CD8-positive, alpha-beta memory T cell (primary cell): ENCODE measurements at regions not wholly inside any gene's neighbourhood (a gene's known extent, or its start where the extent isn't known, plus 50 kb on each side); places are given as distances from the start of the nearest gene placed in this dataset.

ENCODE experiments used
- CTCF ChIA-PET: fragments of 350-600 bp; sonication (Branson Sonifier 250); formaldehyde crosslinking; loops from one replicate; lab custom pipeline; 2021; ENCODE audit warnings: antibody characterized with exemption; lab: Charles Lee
- POLR2A ChIA-PET: fragments of 350-600 bp; sonication (Branson Sonifier 250); formaldehyde crosslinking; loops from one replicate; lab custom pipeline; 2021; ENCODE audit warnings: antibody characterized with exemption; lab: Charles Lee
- DNase-seq, 5 donors: peaks; one replicate each; pipeline versions ENCODE4 v3.0.0 to v3.0.0-alpha.2; 2020 to 2022; ENCODE audit warnings: mixed read lengths in 1 of 5
- H3K27ac ChIP-seq: one replicate; pipeline ENCODE4 v1.7.0; 2013; ENCODE audit warnings: low read depth, mild to moderate bottlenecking, low read length, moderate library complexity
- H3K27me3 ChIP-seq: 2 replicates; pipeline ENCODE4 v1.7.0; 2013; ENCODE audit warnings: low read length, mild to moderate bottlenecking; ENCODE audit not compliant: insufficient read depth, poor library complexity, severe bottlenecking
- H3K36me3 ChIP-seq: 2 replicates; pipeline ENCODE4 v1.7.0; 2013; ENCODE audit warnings: mild to moderate bottlenecking, low read length, moderate library complexity; ENCODE audit not compliant: insufficient read depth
- H3K4me1 ChIP-seq: 2 replicates; pipeline ENCODE4 v1.7.0; 2013; ENCODE audit warnings: mild to moderate bottlenecking, low read length, moderate library complexity; ENCODE audit not compliant: insufficient read depth
- H3K4me3 ChIP-seq: 2 replicates; pipeline ENCODE4 v1.7.0; 2013; ENCODE audit warnings: mild to moderate bottlenecking, low read length
- H3K9me3 ChIP-seq: 2 replicates; pipeline ENCODE4 v1.7.0; 2013; ENCODE audit warnings: mild to moderate bottlenecking, low read length
- H3K27ac Mint-ChIP-seq, 8 donors: one replicate each; pipeline ENCODE4 v1.8.0; 2020 to 2021; ENCODE audit warnings: mixed read lengths in 8 of 8, mild to moderate bottlenecking in 6 of 8, inconsistent platforms in 3 of 8, moderate library complexity in 3 of 8
- H3K27me3 Mint-ChIP-seq, 2 donors: one replicate each; pipeline ENCODE4 v1.8.0; 2020 to 2021; ENCODE audit warnings: mixed read lengths in 2 of 2, mild to moderate bottlenecking in 1 of 2, moderate library complexity in 1 of 2
- H3K36me3 Mint-ChIP-seq, 3 donors: one replicate each; pipeline ENCODE4 v1.8.0; 2020 to 2021; ENCODE audit warnings: mixed read lengths in 3 of 3, inconsistent platforms in 1 of 3, mild to moderate bottlenecking in 1 of 3
- H3K4me1 Mint-ChIP-seq, 3 donors: one replicate each; pipeline ENCODE4 v1.8.0; 2020 to 2021; ENCODE audit warnings: mixed read lengths in 3 of 3, inconsistent platforms in 1 of 3, mild to moderate bottlenecking in 1 of 3
- H3K4me3 Mint-ChIP-seq, 7 donors: one replicate each; pipeline ENCODE4 v1.8.0; 2020 to 2021; ENCODE audit warnings: mixed read lengths in 7 of 7, mild to moderate bottlenecking in 6 of 7, moderate library complexity in 4 of 7, inconsistent platforms in 2 of 7
- H3K9me3 Mint-ChIP-seq, 5 donors: one replicate each; pipeline ENCODE4 v1.8.0; 2020 to 2022; ENCODE audit warnings: mixed read lengths in 5 of 5, mild to moderate bottlenecking in 3 of 5, moderate library complexity in 2 of 5, inconsistent platforms in 1 of 5

DNA sequence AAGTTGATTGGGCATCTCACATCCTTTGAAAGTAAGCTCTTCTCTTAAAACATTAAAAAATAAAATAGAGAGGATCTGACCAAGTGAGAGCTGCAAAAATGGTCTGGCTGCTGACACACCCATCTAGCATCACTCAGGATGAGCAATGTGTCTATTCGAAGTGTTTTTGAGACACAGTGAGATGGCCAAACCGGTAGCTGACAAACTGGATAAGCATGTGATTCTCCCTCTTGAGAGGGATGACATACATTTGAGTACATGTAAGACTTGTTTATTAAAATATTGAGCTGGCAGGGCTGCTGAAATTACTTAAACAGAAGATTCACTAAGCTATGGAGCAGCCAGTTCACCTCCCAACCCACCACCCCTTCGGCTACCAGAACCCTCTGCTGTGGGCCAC is 333.9 kb downstream of the ADRA2A start:
- Histone ChIP-seq H3K9me3 (no peaks in the 10 kb centered on the region), H3K4me1 (no peaks in the 10 kb centered on the region), H3K4me3 (no peak overlapping the region), H3K27ac (no peak overlapping the region), H3K36me3 (no peaks in the 10 kb centered on the region), H3K27me3 (no peaks in the 10 kb centered on the region)
- Mint-ChIP-seq H3K4me1 (peaks cover 1 to 4% (median 2%) of the 10 kb centered on the region in 3 donors), H3K36me3 (no peaks in the 10 kb centered on the region), H3K4me3 (no peak overlapping the region), H3K27me3 (peaks cover 6 to 50% of the 10 kb centered on the region in 2 donors), H3K27ac (no peak overlapping the region), H3K9me3 (peaks cover 0 to 1% (median 0%) of the 10 kb centered on the region in 5 donors)
- ChIA-PET CTCF (interaction anchor here (1.1 kb wide), 1 partner anchor 17 kb away, joined by 3 read pairs; no protein-coding TSS in a partner anchor), POLR2A (no interaction called here)
- no peak for DNase-seq

- H3K9me3 ChIP-seq = no peaks in the 10 kb centered on the region
- DNase-seq = no peak
- no peaks in the 10 kb centered on the region for H3K9me3 Mint-ChIP-seq
- ChIA-PET POLR2A (no interaction called here), CTCF (no interaction called here)
- H3K27ac ChIP-seq = no peak overlapping the region
- H3K27ac Mint-ChIP-seq = no peak overlapping the region
- peaks cover 0 to 8% of the 10 kb centered on the region in 2 donors for H3K27me3 Mint-ChIP-seq
- H3K4me1 Mint-ChIP-seq = no peaks in the 10 kb centered on the region
- H3K4me1 ChIP-seq = no peaks in the 10 kb centered on the region
- H3K36me3 Mint-ChIP-seq = no peaks in the 10 kb centered on the region
- no peaks in the 10 kb centered on the region for H3K36me3 ChIP-seq
- H3K27me3 ChIP-seq = no peaks in the 10 kb centered on the region
- no peak overlapping the region for H3K4me3 ChIP-seq
- no peak overlapping the region for H3K4me3 Mint-ChIP-seq
Measured at GRCh38 chr10:111425459-111425858, 348.6 kb downstream of the ADRA2A start.

GRCh38 chr10:111429288-111430028 is 352.6 kb downstream of the ADRA2A start:
- Histone ChIP-seq H3K27ac (no peak overlapping the region), H3K36me3 (no peaks in the 10 kb centered on the region), H3K27me3 (no peaks in the 10 kb centered on the region), H3K4me3 (no peak overlapping the region), H3K9me3 (no peaks in the 10 kb centered on the region), H3K4me1 (no peaks in the 10 kb centered on the region)
- Mint-ChIP-seq H3K36me3 (no peaks in the 10 kb centered on the region), H3K4me3 (no peak overlapping the region), H3K4me1 (no peaks in the 10 kb centered on the region), H3K27me3 (no peaks in the 10 kb centered on the region), H3K9me3 (no peaks in the 10 kb centered on the region), H3K27ac (no peak overlapping the region)
- POLR2A ChIA-PET = no interaction called here
- CTCF ChIA-PET = no interaction called here
- no peak for DNase-seq

GRCh38 chr10:111430070-111430469 is 353.2 kb downstream of the ADRA2A start:
- H3K27ac Mint-ChIP-seq = no peak overlapping the region
- peaks cover 0 to under 1% of the 10 kb centered on the region in 2 donors for H3K27me3 Mint-ChIP-seq
- ChIA-PET POLR2A (no interaction called here), CTCF (no interaction called here)
- H3K9me3 Mint-ChIP-seq = no peaks in the 10 kb centered on the region
- Histone ChIP-seq H3K36me3 (no peaks in the 10 kb centered on the region), H3K9me3 (no peaks in the 10 kb centered on the region), H3K4me3 (no peak overlapping the region), H3K27ac (no peak overlapping the region), H3K4me1 (no peaks in the 10 kb centered on the region), H3K27me3 (no peaks in the 10 kb centered on the region)
- no peak overlapping the region for H3K4me3 Mint-ChIP-seq
- no peaks in the 10 kb centered on the region for H3K4me1 Mint-ChIP-seq
- DNase-seq = no peak
- no peaks in the 10 kb centered on the region for H3K36me3 Mint-ChIP-seq

- H3K27me3 ChIP-seq = no peaks in the 10 kb centered on the region
- no peak overlapping the region for H3K4me3 ChIP-seq
- no peaks in the 10 kb centered on the region for H3K9me3 ChIP-seq
- H3K27ac ChIP-seq = no peak overlapping the region
- ChIA-PET CTCF (no interaction called here), POLR2A (no interaction called here)
- no peaks in the 10 kb centered on the region for H3K4me1 Mint-ChIP-seq
- H3K4me1 ChIP-seq = no peaks in the 10 kb centered on the region
- no peaks in the 10 kb centered on the region for H3K36me3 ChIP-seq
- no peaks in the 10 kb centered on the region for H3K36me3 Mint-ChIP-seq
- no peaks in the 10 kb centered on the region for H3K9me3 Mint-ChIP-seq
- no peak overlapping the region for H3K27ac Mint-ChIP-seq
- DNase-seq = no peak
- H3K4me3 Mint-ChIP-seq = no peak overlapping the region
- peaks cover 0 to 4% of the 10 kb centered on the region in 2 donors for H3K27me3 Mint-ChIP-seq
Measured at GRCh38 chr10:111432588-111432987, 355.8 kb downstream of the ADRA2A start.

GRCh38 chr10:111435871-111436270 is 359.0 kb downstream of the ADRA2A start:
- no peaks in the 10 kb centered on the region for H3K36me3 ChIP-seq
- POLR2A ChIA-PET = no interaction called here

DNA sequence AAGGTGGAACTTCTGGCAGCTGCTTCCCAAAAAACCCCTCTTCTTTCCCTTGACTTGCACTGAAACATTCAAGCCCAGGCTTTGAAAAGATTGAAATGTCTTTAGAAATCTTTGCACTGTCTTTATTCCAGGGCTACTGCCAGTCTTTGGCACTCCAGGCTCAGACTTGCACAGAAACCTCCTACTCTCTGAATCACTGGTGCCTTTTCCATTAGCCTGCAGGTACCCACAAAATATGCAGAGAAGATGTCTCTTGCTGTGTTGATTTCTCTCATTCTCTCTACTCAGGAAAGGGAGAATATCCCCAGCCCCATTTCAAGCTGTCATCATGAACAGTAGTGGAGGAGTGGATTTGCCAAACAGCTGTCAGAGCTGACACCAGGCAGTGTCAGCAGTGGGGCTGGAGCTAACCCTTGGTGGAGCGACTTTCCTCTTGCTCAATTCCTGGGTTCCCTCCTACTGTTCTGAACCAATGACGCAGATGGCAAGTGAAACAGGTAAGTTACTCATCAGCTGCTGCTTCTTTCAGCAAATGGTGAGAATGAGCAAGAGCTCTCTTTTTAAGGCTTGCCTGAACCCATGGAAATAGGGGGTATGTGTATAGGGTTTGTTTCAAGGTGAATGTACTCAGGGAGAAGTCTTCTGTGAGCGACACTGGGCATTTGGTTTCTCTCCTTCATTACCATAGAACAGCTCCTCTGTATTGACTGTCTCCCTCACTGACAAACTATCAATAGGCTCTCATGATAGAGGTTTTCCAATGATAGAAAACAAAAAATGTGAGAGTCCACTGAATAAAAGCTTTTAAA is 362.4 kb downstream of the ADRA2A start:
- Mint-ChIP-seq H3K36me3 (no peaks in the 10 kb centered on the region), H3K27ac (no peak overlapping the region), H3K4me1 (no peaks in the 10 kb centered on the region), H3K4me3 (no peak overlapping the region), H3K9me3 (no peaks in the 10 kb centered on the region), H3K27me3 (peaks cover 0 to 9% of the 10 kb centered on the region in 2 donors)
- ChIA-PET CTCF (no interaction called here), POLR2A (no interaction called here)
- Histone ChIP-seq H3K9me3 (no peaks in the 10 kb centered on the region), H3K4me3 (no peak overlapping the region), H3K4me1 (no peaks in the 10 kb centered on the region), H3K27me3 (no peaks in the 10 kb centered on the region), H3K36me3 (no peaks in the 10 kb centered on the region), H3K27ac (no peak overlapping the region)
- DNase-seq = no peak

More at GRCh38 chr10:111435871-111436270, 359.0 kb downstream of the ADRA2A start:
- Mint-ChIP-seq H3K36me3 (no peaks in the 10 kb centered on the region), H3K9me3 (no peaks in the 10 kb centered on the region), H3K27ac (no peak overlapping the region), H3K4me3 (no peak overlapping the region), H3K4me1 (no peaks in the 10 kb centered on the region), H3K27me3 (peaks cover 0 to 4% of the 10 kb centered on the region in 2 donors)
- Histone ChIP-seq H3K4me3 (no peak overlapping the region), H3K27me3 (no peaks in the 10 kb centered on the region), H3K4me1 (no peaks in the 10 kb centered on the region), H3K27ac (no peak overlapping the region), H3K9me3 (no peaks in the 10 kb centered on the region)
- CTCF ChIA-PET = no interaction called here
- no peak for DNase-seq

DNA sequence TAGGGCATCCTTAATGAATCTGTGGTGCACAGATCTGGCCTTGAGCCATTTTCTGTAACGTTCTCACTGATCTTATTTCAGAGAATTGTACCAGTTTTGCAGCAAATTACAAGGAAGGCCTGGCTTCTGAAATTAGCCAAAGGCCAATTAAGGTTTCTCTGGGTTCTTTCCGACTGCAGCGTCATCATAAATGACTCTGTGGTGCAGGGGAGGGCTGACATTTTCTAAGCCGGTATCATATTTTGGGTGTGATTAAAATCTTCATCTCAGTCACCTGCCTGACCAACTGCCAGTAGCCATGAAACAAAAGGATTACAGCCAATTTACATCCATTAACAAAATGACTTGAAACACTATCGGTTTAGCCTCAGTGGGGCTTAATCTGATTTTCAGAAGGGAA is 363.7 kb downstream of the ADRA2A start:
- H3K36me3 ChIP-seq = no peaks in the 10 kb centered on the region
- H3K4me3 ChIP-seq = no peak overlapping the region
- no peak for DNase-seq
- Mint-ChIP-seq H3K9me3 (no peaks in the 10 kb centered on the region), H3K4me3 (no peak overlapping the region), H3K27ac (no peak overlapping the region), H3K27me3 (peaks cover 0 to 5% of the 10 kb centered on the region in 2 donors), H3K36me3 (no peaks in the 10 kb centered on the region), H3K4me1 (no peaks in the 10 kb centered on the region)
- ChIA-PET CTCF (no interaction called here), POLR2A (no interaction called here)
- no peaks in the 10 kb centered on the region for H3K4me1 ChIP-seq
- no peaks in the 10 kb centered on the region for H3K27me3 ChIP-seq
- no peaks in the 10 kb centered on the region for H3K9me3 ChIP-seq
- no peak overlapping the region for H3K27ac ChIP-seq
